B cell (primary cell): ENCODE measurements at regions not wholly inside any gene's neighbourhood (a gene's known extent, or its start where the extent isn't known, plus 50 kb on each side); places are given as distances from the start of the nearest gene placed in this dataset.

ENCODE experiments used
- ATAC-seq: fragments of 200-7000 bp; cut with Tn5 transposase; one replicate; pipeline ENCODE4 v1.10.0; 2021; ENCODE audit warnings: low read depth, mild to moderate bottlenecking, moderate number of reproducible peaks, moderate library complexity
- CTCF ChIA-PET: fragments of 350-600 bp; sonication (Branson Sonifier 250); formaldehyde crosslinking; loops from one replicate; lab custom pipeline; 2021; ENCODE audit warnings: antibody characterized with exemption, inconsistent platforms; lab: Charles Lee
- POLR2A ChIA-PET: fragments of 350-600 bp; sonication (Branson Sonifier 250); formaldehyde crosslinking; loops from one replicate; lab custom pipeline; 2021; ENCODE audit warnings: antibody characterized with exemption; lab: Charles Lee
- DNase-seq: peaks from one replicate; pipeline ENCODE4 v3.0.0; 2013
- H2AFZ ChIP-seq: 2 replicates; pipeline ENCODE4 v1.6.1; 2012; ENCODE audit warnings: mild to moderate bottlenecking, low read depth, low read length; ENCODE audit not compliant: insufficient read depth, poor library complexity, severe bottlenecking
- H3K27ac ChIP-seq, 2 donors: 1 replicate in 1 of 2; 2 replicates in 1 of 2; pipeline ENCODE4 v1.5.1; 2012 to 2013; ENCODE audit warnings: low read length in 2 of 2, mild to moderate bottlenecking in 2 of 2, moderate library complexity in 1 of 2
- H3K27me3 ChIP-seq, 4 experiments: fragments of 200-600 bp in 1 of 4; sonication (generic) in 1 of 4; replicated peaks in 1 of 4; 1 replicate in 2 of 4; 2 replicates in 2 of 4; pipeline versions ENCODE4 v1.6.1 to v1.7.0; 2013 to 2016; ENCODE audit warnings: low read length in 3 of 4, mild to moderate bottlenecking in 2 of 4, mixed read lengths in 1 of 4, moderate library complexity in 1 of 4; ENCODE audit not compliant: insufficient read depth in 4 of 4, control insufficient read depth in 3 of 4; ENCODE audit errors: control extremely low read depth in 1 of 4
- H3K36me3 ChIP-seq, 2 experiments: replicated peaks in 1 of 2; 1 replicate in 1 of 2; 2 replicates in 1 of 2; pipeline versions ENCODE4 v1.6.1 to v1.7.1; 2013; ENCODE audit warnings: low read length in 1 of 2; ENCODE audit not compliant: insufficient read depth in 2 of 2, control insufficient read depth in 1 of 2; ENCODE audit errors: control extremely low read depth in 1 of 2, extremely low read depth in 1 of 2
- H3K4me1 ChIP-seq, 2 donors: fragments of 200-600 bp in 1 of 2; sonication (generic) in 1 of 2; 1 replicate in 1 of 2; 2 replicates in 1 of 2; pipeline versions ENCODE4 v1.5.1 to v1.6.1; 2013 to 2017; ENCODE audit warnings: low read length in 2 of 2; ENCODE audit not compliant: control insufficient read depth in 2 of 2, insufficient read depth in 2 of 2
- H3K4me2 ChIP-seq: replicated peaks from 2 replicates; pipeline ENCODE3; 2012; ENCODE audit warnings: mild to moderate bottlenecking, low read depth, low read length; ENCODE audit not compliant: poor library complexity, severe bottlenecking
- H3K4me3 ChIP-seq, 5 experiments: fragments of 200-600 bp in 1 of 5; sonication (generic) in 1 of 5; 1 replicate in 3 of 5; 2 replicates in 2 of 5; pipeline versions ENCODE4 v1.5.1 to v1.7.0; 2011 to 2016; ENCODE audit warnings: low read length in 4 of 5, mild to moderate bottlenecking in 4 of 5, low read depth in 2 of 5, control low read depth in 1 of 5, moderate library complexity in 1 of 5; ENCODE audit not compliant: insufficient read depth in 1 of 5; ENCODE audit errors: control extremely low read depth in 1 of 5, extremely low read depth in 1 of 5
- H3K79me2 ChIP-seq: fragments of 200-600 bp; sonication (generic); one replicate; pipeline ENCODE4 v1.6.0; 2016; ENCODE audit warnings: low read length; ENCODE audit not compliant: control insufficient read depth, insufficient read depth
- H3K9ac ChIP-seq: fragments of 200-600 bp; sonication (generic); 2 replicates; pipeline ENCODE4 v1.6.1; 2017; ENCODE audit warnings: mild to moderate bottlenecking, low read length, moderate library complexity
- H3K9me3 ChIP-seq, 3 donors: one replicate each; pipeline versions ENCODE4 v1.6.1 to v1.7.1; 2013; ENCODE audit warnings: low read length in 2 of 3; ENCODE audit not compliant: control insufficient read depth in 2 of 3, insufficient read depth in 1 of 3; ENCODE audit errors: control extremely low read depth in 1 of 3
- H4K20me1 ChIP-seq: 2 replicates; pipeline ENCODE4 v1.6.0; 2012; ENCODE audit warnings: mild to moderate bottlenecking, low read length; ENCODE audit not compliant: insufficient read depth, control insufficient read depth, poor library complexity, severe bottlenecking
- H3K27ac Mint-ChIP-seq: one replicate; pipeline ENCODE4 v1.8.0; 2021; ENCODE audit warnings: mixed read lengths
- H3K27me3 Mint-ChIP-seq: one replicate; pipeline ENCODE4 v1.8.0; 2021; ENCODE audit warnings: mixed read lengths
- H3K4me1 Mint-ChIP-seq: one replicate; pipeline ENCODE4 v1.8.0; 2021; ENCODE audit warnings: mixed read lengths
- H3K4me3 Mint-ChIP-seq: one replicate; pipeline ENCODE4 v1.8.0; 2021; ENCODE audit warnings: mixed read lengths
- H3K9me3 Mint-ChIP-seq: one replicate; pipeline ENCODE4 v1.8.0; 2022; ENCODE audit warnings: mixed read lengths; ENCODE audit not compliant: insufficient read depth
- EZH2 ChIP-seq: IDR thresholded peaks from 2 replicates; pipeline ENCODE4 v1.6.1; 2012; ENCODE audit warnings: borderline replicate concordance, low read depth, mild to moderate bottlenecking, moderate library complexity, low read length; ENCODE audit not compliant: insufficient read depth, poor library complexity, severe bottlenecking
- WGBS: methylation state at CpG from one replicate; pipeline ENCODE4 v1.1.5; 2013; ENCODE audit warnings: missing lambda C conversion rate; ENCODE audit not compliant: insufficient coverage; 5-methylcytosine and 5-hydroxymethylcytosine counted together
- intact Hi-C: fragments of 100-400 bp; cut with micrococcal nuclease; formaldehyde crosslinking; loops from one replicate; pipeline ENCODE4 v1.10.0; 2022
- TF ChIP-seq, protein P1 (sequence below): fragments of 200-600 bp; IDR thresholded peaks from one replicate; pipeline ENCODE4 v1.8.0; 2022; ENCODE audit warnings: antibody characterized with exemption, mild to moderate bottlenecking

DNA sequence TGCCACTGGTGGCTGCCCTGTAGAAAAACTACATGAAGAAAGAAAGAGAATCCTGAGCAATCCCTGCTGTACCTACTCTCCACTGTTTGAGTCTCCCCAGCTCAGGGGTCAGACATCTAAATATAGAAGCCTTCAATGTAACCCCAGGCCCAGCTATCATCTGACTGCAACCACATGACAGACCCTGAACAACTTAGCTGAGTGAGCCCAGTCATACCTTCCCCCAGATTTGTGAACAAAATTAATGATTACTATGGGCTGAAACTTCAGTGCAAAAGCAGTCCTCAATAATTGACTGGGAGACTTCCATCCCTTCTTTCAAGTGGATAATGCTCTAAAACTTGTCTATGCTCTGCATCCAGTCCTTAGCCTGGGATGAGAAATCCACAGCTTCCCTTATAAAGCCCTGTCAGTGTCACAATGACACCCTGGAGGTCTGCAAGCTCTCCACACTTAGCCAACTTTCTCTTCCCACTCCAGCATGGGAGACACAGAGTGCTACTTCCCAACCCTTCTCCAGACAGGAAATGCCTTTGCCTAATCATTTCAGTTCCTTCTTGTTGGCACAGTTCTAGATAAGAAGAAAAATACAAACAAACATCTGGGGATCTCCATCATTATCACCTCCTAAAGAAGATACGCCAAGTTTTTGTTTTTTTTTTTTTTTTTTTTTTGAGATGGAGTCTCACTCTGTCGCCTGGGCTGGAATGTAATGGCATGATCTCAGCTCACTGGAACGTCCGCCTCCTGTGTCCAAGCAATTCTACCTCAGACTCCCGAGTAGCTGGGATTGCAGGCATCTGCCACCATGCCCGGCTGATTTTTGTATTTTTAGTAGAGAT, 198.5 kb upstream of the GADL1 start:
- Mint-ChIP-seq H3K4me3 (no peak overlapping the region), H3K27me3 (peaks cover 9% of the 10 kb centered on the region), H3K4me1 (peaks cover 10% of the 10 kb centered on the region), H3K9me3 (no peaks in the 10 kb centered on the region), H3K27ac (no peak overlapping the region)
- Histone ChIP-seq H4K20me1 (no peaks in the 10 kb centered on the region), H3K27me3 (no peaks in the 10 kb centered on the region), H3K9ac (no peak overlapping the region), H2AFZ (no peak overlapping the region), H3K9me3 (no peaks in the 10 kb centered on the region), H3K4me3 (no peak overlapping the region), H3K79me2 (no peaks in the 10 kb centered on the region), H3K4me2 (no peak overlapping the region), H3K4me1 (peaks cover 6 to 8% of the 10 kb centered on the region in 2 donors), H3K36me3 (no peaks in the 10 kb centered on the region), H3K27ac (no peak overlapping the region)
- intact Hi-C loops = no loop called here
- DNase-seq = no peak
- CTCF ChIA-PET = no interaction called here
- 94% methylated on average over 5 of the region's 6 CpGs for WGBS
- ATAC-seq = no peak
- POLR2A ChIA-PET = no interaction called here
- no peak for TF ChIP-seq EZH2
- TF ChIP-seq, protein P1, sequence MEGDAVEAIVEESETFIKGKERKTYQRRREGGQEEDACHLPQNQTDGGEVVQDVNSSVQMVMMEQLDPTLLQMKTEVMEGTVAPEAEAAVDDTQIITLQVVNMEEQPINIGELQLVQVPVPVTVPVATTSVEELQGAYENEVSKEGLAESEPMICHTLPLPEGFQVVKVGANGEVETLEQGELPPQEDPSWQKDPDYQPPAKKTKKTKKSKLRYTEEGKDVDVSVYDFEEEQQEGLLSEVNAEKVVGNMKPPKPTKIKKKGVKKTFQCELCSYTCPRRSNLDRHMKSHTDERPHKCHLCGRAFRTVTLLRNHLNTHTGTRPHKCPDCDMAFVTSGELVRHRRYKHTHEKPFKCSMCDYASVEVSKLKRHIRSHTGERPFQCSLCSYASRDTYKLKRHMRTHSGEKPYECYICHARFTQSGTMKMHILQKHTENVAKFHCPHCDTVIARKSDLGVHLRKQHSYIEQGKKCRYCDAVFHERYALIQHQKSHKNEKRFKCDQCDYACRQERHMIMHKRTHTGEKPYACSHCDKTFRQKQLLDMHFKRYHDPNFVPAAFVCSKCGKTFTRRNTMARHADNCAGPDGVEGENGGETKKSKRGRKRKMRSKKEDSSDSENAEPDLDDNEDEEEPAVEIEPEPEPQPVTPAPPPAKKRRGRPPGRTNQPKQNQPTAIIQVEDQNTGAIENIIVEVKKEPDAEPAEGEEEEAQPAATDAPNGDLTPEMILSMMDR = no peak

DNA sequence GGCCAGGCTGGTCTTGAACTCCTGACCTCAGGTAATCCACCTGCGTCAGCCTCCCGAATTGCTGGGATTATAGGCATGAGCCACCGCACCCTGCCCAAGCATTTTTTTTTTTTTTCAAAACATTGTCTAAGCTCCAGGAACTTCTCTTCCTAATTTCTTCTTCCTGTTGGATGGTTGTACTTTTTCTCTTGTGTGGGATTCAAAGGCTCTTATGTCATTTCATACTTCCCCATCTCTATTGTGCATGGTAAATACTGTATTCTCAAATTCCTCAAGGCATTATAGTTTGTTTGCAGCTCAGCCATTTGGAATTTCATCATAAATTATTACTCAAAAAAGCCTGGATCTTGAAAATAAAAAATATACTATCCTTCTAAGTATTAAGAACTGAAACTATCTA, 199.1 kb upstream of the GADL1 start:
- H3K4me2 ChIP-seq = no peak overlapping the region
- ATAC-seq (no peak), DNase-seq (no peak)
- H2AFZ ChIP-seq = no peak overlapping the region
- H3K27ac ChIP-seq = no peak overlapping the region
- no peaks in the 10 kb centered on the region for H4K20me1 ChIP-seq
- Mint-ChIP-seq H3K27me3 (peaks cover 9% of the 10 kb centered on the region), H3K4me3 (no peak overlapping the region), H3K4me1 (peaks cover 10% of the 10 kb centered on the region), H3K27ac (no peak overlapping the region), H3K9me3 (no peaks in the 10 kb centered on the region)
- no peaks in the 10 kb centered on the region for H3K79me2 ChIP-seq
- ChIA-PET POLR2A (no interaction called here), CTCF (no interaction called here)
- no peaks in the 10 kb centered on the region for H3K9me3 ChIP-seq
- H3K4me1 ChIP-seq = peaks cover 6 to 8% of the 10 kb centered on the region in 2 donors
- H3K4me3 ChIP-seq = no peak overlapping the region
- WGBS = no CpG with 5 or more reads among the region's 3 CpGs
- TF ChIP-seq EZH2 = no peak
- TF ChIP-seq, protein P1 = no peak
- no peaks in the 10 kb centered on the region for H3K27me3 ChIP-seq
- intact Hi-C loops = no loop called here
- no peaks in the 10 kb centered on the region for H3K36me3 ChIP-seq
- no peak overlapping the region for H3K9ac ChIP-seq
